ENCODE measurements at regions not wholly inside any gene's neighbourhood (a gene's known extent, or its start where the extent isn't known, plus 50 kb on each side); places are given as distances from the start of the nearest gene placed in this dataset.

- TF ChIP-seq CTCF (IDR thresholded peaks at IDR 0.05) (no peak), EZH2phosphoT487 (IDR thresholded peaks at IDR 0.05) (no peak)
Observed at GRCh38 chr4:30790123-30790522, 70.0 kb downstream of the PCDH7 start.

Measured in neural progenitor cell (in vitro differentiated cells).